SK-N-SH treated with all-trans-retinoic acid at 6 μM for 48 hours (cell line): ENCODE measurements at regions not wholly inside any gene's neighbourhood (a gene's known extent, or its start where the extent isn't known, plus 50 kb on each side); places are given as distances from the start of the nearest gene placed in this dataset.
A peak's percentile ranks its signal among the peaks of the same experiment; 100 is the strongest.

Experiments used
- ATAC-seq: fragments of 200-7000 bp; cut with Tn5 transposase; 3 replicates; pipeline ENCODE4 v1.9.1; 2020; ENCODE audit warnings: mild to moderate bottlenecking, moderate library complexity
- ARNTL ChIP-seq: fragments of 450-650 bp; formaldehyde crosslinking; IDR thresholded peaks from 2 replicates; pipeline ENCODE4 v1.5.0; 2020; ENCODE audit warnings: low read depth, mild to moderate bottlenecking, moderate library complexity, borderline replicate concordance
- BACH2 ChIP-seq: fragments of 250-450 bp; sonication (Bioruptor Pico); IDR thresholded peaks from 2 replicates; pipeline ENCODE4 v1.9.0; 2021; ENCODE audit warnings: mild to moderate bottlenecking, borderline replicate concordance
- CSDC2 ChIP-seq: fragments of 250-450 bp; sonication (Bioruptor Pico); IDR thresholded peaks from 2 replicates; pipeline ENCODE4 v1.5.0; 2020; ENCODE audit warnings: mild to moderate bottlenecking, moderate library complexity
- ESRRG ChIP-seq: fragments of 250-450 bp; sonication (Bioruptor Pico); IDR thresholded peaks from 2 replicates; pipeline ENCODE4 v1.6.1; 2021; ENCODE audit warnings: mild to moderate bottlenecking
- ISL1 ChIP-seq: fragments of 250-450 bp; sonication (Bioruptor Pico); IDR thresholded peaks from 2 replicates; pipeline ENCODE4 v2.1.2; 2022; ENCODE audit warnings: mild to moderate bottlenecking, moderate library complexity
- PPARA ChIP-seq: fragments of 250-450 bp; sonication (Bioruptor Pico); IDR thresholded peaks from 2 replicates; pipeline ENCODE4 v1.5.0; 2020; ENCODE audit warnings: mild to moderate bottlenecking, borderline replicate concordance
- RARB ChIP-seq: fragments of 250-450 bp; sonication (Bioruptor Pico); IDR thresholded peaks from 2 replicates; pipeline ENCODE4 v1.8.0; 2021; ENCODE audit warnings: mild to moderate bottlenecking, moderate library complexity
- SNAI2 ChIP-seq: fragments of 250-450 bp; sonication (Bioruptor Pico); IDR thresholded peaks from 2 replicates; pipeline ENCODE4 v1.5.0; 2020; ENCODE audit warnings: mild to moderate bottlenecking, moderate library complexity
- TCF4 ChIP-seq: fragments of 250-450 bp; sonication (Bioruptor Pico); IDR thresholded peaks from 2 replicates; pipeline ENCODE4 v1.8.0; 2021; ENCODE audit warnings: mild to moderate bottlenecking, moderate library complexity, borderline replicate concordance
- TOX ChIP-seq: fragments of 250-450 bp; sonication (Bioruptor Pico); IDR thresholded peaks from 2 replicates; pipeline ENCODE4 v1.8.0; 2021; ENCODE audit warnings: mild to moderate bottlenecking, moderate library complexity, borderline replicate concordance
- ZC3H10 ChIP-seq: fragments of 250-450 bp; sonication (Bioruptor Pico); IDR thresholded peaks from 2 replicates; pipeline ENCODE4 v1.5.1; 2021; ENCODE audit warnings: mild to moderate bottlenecking, moderate library complexity
- ZFP3 ChIP-seq: fragments of 250-450 bp; sonication (Bioruptor Pico); IDR thresholded peaks from 2 replicates; pipeline ENCODE4 v1.5.0; 2020; ENCODE audit warnings: mild to moderate bottlenecking, moderate library complexity
- ZFP30 ChIP-seq: fragments of 450-650 bp; formaldehyde crosslinking; IDR thresholded peaks from 2 replicates; pipeline ENCODE4 v1.5.0; 2022; ENCODE audit warnings: mild to moderate bottlenecking, moderate library complexity
- ZNF565 ChIP-seq: fragments of 450-650 bp; formaldehyde crosslinking; conservative IDR thresholded peaks from 2 replicates; pipeline ENCODE4 v1.5.0; 2020; ENCODE audit warnings: low read depth, mild to moderate bottlenecking, moderate library complexity
- ZNF70 ChIP-seq: fragments of 450-650 bp; formaldehyde crosslinking; IDR thresholded peaks from 2 replicates; pipeline ENCODE4 v1.5.0; 2020; ENCODE audit warnings: mild to moderate bottlenecking, moderate library complexity
- ZNF8 ChIP-seq: fragments of 450-650 bp; formaldehyde crosslinking; IDR thresholded peaks from 2 replicates; pipeline ENCODE4 v1.5.0; 2020; ENCODE audit warnings: mild to moderate bottlenecking, moderate library complexity
- TF ChIP-seq, protein P1 (sequence below): fragments of 250-450 bp; sonication (Bioruptor Pico); IDR thresholded peaks from 2 replicates; pipeline ENCODE4 v1.5.0; 2020; ENCODE audit warnings: mild to moderate bottlenecking, moderate library complexity
- TF ChIP-seq, protein P2 (sequence below): fragments of 250-450 bp; sonication (Bioruptor Pico); IDR thresholded peaks from 2 replicates; pipeline ENCODE4 v1.8.0; 2021; ENCODE audit warnings: low read depth, mild to moderate bottlenecking, moderate library complexity, borderline replicate concordance
- TF ChIP-seq, protein P3 (sequence below): fragments of 250-450 bp; sonication (Bioruptor Pico); IDR thresholded peaks from 2 replicates; pipeline ENCODE4 v1.8.0; 2020; ENCODE audit warnings: mild to moderate bottlenecking, moderate library complexity, borderline replicate concordance
- TF ChIP-seq, protein P4 (sequence below): fragments of 250-450 bp; sonication (Bioruptor Pico); IDR thresholded peaks from 2 replicates; pipeline ENCODE4 v1.5.1; 2020; ENCODE audit warnings: low read depth, mild to moderate bottlenecking, moderate library complexity

- ATAC-seq = no peak
- TF ChIP-seq, protein P1, sequence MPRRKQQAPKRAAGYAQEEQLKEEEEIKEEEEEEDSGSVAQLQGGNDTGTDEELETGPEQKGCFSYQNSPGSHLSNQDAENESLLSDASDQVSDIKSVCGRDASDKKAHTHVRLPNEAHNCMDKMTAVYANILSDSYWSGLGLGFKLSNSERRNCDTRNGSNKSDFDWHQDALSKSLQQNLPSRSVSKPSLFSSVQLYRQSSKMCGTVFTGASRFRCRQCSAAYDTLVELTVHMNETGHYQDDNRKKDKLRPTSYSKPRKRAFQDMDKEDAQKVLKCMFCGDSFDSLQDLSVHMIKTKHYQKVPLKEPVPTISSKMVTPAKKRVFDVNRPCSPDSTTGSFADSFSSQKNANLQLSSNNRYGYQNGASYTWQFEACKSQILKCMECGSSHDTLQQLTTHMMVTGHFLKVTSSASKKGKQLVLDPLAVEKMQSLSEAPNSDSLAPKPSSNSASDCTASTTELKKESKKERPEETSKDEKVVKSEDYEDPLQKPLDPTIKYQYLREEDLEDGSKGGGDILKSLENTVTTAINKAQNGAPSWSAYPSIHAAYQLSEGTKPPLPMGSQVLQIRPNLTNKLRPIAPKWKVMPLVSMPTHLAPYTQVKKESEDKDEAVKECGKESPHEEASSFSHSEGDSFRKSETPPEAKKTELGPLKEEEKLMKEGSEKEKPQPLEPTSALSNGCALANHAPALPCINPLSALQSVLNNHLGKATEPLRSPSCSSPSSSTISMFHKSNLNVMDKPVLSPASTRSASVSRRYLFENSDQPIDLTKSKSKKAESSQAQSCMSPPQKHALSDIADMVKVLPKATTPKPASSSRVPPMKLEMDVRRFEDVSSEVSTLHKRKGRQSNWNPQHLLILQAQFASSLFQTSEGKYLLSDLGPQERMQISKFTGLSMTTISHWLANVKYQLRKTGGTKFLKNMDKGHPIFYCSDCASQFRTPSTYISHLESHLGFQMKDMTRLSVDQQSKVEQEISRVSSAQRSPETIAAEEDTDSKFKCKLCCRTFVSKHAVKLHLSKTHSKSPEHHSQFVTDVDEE (CRISPR knock-in tag) = no peak
- TF ChIP-seq RARB (no peak), CSDC2 (no peak), TOX (no peak), ZNF8 (CRISPR knock-in tag) (no peak), BACH2 (no peak), ESRRG (no peak), TCF4 (CRISPR knock-in tag) (no peak), ARNTL (CRISPR knock-in tag) (no peak), ZC3H10 (CRISPR knock-in tag) (no peak), ZNF565 (CRISPR knock-in tag) (no peak), ZFP30 (no peak), PPARA (CRISPR knock-in tag) (no peak), ZFP3 (no peak)
- TF ChIP-seq, protein P2, sequence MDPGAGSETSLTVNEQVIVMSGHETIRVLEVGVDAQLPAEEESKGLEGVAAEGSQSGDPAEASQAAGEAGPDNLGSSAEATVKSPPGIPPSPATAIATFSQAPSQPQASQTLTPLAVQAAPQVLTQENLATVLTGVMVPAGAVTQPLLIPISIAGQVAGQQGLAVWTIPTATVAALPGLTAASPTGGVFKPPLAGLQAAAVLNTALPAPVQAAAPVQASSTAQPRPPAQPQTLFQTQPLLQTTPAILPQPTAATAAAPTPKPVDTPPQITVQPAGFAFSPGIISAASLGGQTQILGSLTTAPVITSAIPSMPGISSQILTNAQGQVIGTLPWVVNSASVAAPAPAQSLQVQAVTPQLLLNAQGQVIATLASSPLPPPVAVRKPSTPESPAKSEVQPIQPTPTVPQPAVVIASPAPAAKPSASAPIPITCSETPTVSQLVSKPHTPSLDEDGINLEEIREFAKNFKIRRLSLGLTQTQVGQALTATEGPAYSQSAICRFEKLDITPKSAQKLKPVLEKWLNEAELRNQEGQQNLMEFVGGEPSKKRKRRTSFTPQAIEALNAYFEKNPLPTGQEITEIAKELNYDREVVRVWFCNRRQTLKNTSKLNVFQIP (CRISPR knock-in tag) = no peak
- TF ChIP-seq, protein P3, sequence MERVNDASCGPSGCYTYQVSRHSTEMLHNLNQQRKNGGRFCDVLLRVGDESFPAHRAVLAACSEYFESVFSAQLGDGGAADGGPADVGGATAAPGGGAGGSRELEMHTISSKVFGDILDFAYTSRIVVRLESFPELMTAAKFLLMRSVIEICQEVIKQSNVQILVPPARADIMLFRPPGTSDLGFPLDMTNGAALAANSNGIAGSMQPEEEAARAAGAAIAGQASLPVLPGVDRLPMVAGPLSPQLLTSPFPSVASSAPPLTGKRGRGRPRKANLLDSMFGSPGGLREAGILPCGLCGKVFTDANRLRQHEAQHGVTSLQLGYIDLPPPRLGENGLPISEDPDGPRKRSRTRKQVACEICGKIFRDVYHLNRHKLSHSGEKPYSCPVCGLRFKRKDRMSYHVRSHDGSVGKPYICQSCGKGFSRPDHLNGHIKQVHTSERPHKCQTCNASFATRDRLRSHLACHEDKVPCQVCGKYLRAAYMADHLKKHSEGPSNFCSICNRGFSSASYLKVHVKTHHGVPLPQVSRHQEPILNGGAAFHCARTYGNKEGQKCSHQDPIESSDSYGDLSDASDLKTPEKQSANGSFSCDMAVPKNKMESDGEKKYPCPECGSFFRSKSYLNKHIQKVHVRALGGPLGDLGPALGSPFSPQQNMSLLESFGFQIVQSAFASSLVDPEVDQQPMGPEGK (CRISPR knock-in tag) = no peak
- TF ChIP-seq, protein P4, sequence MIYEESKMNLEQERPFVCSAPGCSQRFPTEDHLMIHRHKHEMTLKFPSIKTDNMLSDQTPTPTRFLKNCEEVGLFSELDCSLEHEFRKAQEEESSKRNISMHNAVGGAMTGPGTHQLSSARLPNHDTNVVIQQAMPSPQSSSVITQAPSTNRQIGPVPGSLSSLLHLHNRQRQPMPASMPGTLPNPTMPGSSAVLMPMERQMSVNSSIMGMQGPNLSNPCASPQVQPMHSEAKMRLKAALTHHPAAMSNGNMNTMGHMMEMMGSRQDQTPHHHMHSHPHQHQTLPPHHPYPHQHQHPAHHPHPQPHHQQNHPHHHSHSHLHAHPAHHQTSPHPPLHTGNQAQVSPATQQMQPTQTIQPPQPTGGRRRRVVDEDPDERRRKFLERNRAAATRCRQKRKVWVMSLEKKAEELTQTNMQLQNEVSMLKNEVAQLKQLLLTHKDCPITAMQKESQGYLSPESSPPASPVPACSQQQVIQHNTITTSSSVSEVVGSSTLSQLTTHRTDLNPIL (CRISPR knock-in tag) = no peak
Observed at GRCh38 chr12:65520658-65521057, 242.2 kb downstream of the MSRB3 start.

GRCh38 chr12:65522956-65523860 is 244.7 kb downstream of the MSRB3 start:
- TF ChIP-seq ISL1 (CRISPR knock-in tag) = no peak
- 0 out of 2 replicates have a peak, but pooled peaks have one; percentile 17 for TF ChIP-seq TOX
- peak; percentile 74 for ATAC-seq

DNA sequence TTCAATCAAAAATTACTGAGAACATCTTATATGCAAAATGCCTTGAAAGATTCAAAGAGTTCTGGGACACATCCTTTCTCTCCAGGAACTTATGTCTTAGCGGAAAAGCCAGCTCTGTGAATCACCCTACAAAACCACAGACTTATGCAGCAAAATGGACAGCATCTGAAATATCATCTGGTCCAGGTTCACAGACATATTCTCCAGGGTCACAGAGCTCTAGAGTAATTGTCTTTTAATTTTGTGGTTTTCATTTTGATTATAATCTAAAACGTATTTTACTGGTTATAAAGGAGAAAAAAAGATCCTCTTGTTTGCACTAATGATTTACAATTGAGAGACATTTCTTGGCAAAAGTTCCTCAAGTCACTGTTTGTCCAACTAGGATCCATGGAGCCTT is 246.2 kb downstream of the MSRB3 start:
- TF ChIP-seq ZNF8 (CRISPR knock-in tag) (no peak), PPARA (CRISPR knock-in tag) (no peak), ZFP3 (no peak), ZNF70 (no peak), SNAI2 (no peak), TOX (peak; percentile 73)
- TF ChIP-seq, protein P2 (CRISPR knock-in tag) = peak; percentile 31; the same call in 1 of the 2 replicates
- peak; percentile 90 for ATAC-seq
